ENCODE measurements at regions not wholly inside any gene's neighbourhood (a gene's known extent, or its start where the extent isn't known, plus 50 kb on each side); places are given as distances from the start of the nearest gene placed in this dataset.

DNA sequence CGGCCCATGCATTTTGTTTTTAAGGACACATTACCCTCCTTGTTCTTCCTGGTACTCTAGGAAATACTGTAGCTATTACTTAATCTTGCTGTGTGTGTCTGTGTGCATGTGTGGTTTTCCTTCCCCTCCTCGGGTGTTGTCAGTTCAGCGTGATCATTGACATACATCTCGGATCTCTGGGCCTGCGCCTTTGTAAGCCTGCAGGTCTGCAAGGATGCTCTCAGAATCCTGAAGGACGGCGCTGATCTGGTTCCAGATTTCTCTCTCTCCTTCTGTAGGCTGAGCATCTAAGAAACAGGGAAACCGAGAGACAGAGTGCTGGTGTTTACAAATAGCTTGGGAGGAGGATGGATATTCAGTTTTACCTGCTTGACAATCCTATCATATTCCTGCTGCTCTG, 100.2 kb downstream of the CYRIA start:
- DNase-seq (ENCODE audit: low read depth in 2 of 2): no peak

DNA sequence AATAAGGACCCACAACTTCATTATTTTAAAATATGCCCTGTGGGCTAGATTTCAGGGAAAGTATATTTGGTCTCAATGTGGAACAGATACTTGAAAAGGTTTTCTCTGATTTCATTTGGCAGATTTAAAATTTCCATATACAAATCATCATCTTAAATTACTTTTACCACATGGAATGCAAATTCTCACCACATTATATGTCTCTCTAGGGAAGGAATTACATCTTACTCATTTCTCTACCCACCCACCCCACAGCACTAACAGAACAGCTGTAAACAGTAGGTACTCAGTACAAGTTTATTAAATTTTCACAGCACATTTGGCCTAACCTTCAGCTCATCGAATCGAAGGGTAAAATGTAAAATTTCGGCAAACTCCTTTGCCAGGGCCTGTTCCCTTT, 104.0 kb downstream of the CYRIA start:
- no peak for DNase-seq (ENCODE audit: low read depth in 2 of 2)

DNA sequence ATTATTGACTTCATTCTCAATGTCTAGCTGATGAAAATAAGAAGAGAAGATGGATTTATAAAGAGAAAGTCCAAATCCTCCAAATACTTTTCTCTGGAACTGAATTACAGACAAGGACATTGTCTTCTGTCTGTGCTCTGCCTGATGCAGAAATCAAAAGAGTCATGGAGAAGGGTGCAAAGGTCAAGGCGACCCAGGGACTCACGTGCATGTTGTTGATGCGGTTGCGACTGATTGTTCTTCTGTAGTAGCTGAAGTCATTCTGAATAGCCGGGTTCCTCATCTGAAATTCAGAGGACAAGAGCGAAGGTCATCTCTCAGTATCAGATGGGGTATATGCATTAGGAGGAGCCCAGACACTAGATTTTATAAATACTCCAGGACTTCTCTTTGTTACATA, 104.4 kb downstream of the CYRIA start:
- no peak for DNase-seq (ENCODE audit: low read depth in 2 of 2)

DNA sequence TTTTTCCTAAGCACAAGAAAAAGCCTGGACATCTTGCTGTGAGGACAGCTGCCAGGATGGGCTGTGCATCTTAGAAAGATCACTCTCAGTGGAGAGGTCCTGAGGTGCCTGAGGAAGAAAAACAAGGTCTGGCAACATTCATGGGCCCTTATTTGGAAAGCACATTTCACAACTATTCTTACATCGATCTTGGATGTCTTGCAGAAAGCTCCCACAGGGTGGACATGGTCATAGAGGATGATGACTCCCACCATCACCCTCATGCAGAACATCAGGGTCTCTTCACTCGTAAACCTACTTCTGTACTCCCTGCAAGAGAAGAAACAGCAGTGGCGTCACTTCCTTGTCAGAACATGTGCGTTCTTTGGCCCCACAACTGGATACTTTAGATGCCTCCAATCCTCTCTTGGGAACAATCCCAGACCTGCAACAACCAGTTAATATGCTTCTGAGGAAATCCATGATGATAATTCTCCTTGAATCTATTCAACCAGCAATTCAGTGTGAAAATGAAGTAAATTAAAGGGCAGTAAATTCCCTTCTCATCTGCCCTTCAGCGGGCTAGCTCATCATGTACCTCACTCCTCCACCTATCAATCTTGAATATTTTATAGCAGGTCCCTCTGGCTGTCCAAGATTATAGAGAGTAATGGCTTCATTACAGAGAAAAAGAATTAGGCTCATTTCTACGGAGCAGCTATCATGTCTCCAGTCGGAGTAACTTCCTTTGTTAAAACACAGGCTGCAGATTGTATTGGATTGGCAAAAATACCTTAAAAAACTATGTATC, 106.2 kb downstream of the CYRIA start:
- DNase-seq (ENCODE audit: low read depth in 2 of 2): no peak

DNA sequence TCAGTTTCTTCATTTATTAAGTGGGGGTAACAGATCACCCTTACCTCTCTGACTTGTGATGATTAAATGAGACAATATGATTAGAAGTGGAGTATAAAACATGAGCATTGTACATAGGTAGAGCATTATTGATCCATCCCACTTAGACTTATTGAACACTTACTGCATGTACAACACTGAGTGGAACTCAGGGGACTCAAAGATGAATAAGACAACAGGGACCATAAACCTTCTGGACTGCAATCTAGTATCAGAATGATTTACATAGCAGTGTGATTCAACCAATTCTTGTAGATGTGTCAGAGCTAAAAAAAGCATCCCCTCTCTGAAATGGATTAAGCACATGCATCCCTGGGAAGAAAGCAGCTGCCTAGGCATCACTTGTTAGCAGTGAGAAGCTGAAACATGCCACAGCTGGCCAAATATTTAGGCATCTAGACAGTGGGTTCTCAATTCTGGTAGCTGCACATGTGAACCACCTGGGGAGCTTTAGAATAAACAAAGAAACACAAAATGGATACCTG, 111.5 kb downstream of the CYRIA start:
- no peak for DNase-seq (ENCODE audit: low read depth in 2 of 2)

DNA sequence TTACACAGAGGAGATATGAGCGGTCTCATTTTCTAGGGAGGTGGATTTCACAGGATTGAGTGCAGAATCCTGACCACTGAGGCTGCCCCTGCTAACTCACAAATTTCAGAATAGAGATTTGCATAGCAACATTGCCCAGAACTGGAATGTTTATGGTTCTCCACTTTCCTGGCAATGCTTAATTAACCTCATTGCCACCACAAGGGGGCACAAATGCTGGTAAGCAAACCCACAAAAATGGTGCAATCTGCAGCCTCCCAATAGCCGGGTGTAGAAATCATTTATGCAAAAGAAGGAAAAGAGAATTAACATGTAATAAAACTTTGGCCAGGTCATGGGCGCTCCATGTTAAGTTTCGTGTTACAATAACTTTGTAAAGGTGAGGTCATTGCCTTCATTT, 112.4 kb downstream of the CYRIA start:
- DNase-seq (ENCODE audit: low read depth in 2 of 2): no peak

DNA sequence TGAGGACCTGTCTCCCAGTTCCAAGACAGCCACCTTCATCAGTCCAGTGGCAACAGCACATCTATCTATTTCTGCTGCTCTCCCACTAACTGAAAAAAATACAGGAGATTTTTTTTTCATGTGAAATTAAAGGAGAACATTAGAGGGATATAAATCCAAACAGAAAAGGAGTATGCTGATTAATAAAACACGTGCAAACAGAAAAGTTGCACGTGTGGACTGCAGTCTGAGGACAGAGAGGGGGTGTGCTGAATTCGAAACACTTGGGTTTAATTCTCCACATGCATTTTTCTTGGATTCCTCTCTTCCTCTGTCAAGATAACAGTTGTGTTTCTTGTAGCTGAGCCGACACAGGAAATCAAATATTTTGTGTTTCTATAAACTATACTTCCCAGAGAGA, 113.4 kb downstream of the CYRIA start:
- DNase-seq (ENCODE audit: low read depth in 2 of 2): no peak

DNA sequence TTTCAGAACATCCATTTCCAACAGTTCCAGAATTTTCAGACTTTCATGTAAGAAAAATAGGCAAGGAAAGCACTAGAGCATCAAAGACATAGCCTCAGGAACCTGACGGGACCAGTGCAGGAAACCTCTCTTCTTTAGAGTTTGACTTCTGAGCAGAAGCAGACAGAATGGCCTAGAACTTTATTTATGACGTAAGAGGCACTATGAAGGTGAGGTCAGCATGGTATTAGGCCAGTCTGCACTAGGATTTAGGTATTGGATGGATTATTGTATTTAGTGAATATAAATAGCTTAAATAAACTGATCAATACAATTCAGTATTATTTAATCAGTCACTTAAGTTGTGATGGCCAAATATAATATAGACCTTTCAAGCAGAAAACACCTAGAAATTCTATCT, 117.6 kb downstream of the CYRIA start:
- DNase-seq (ENCODE audit: low read depth in 2 of 2): no peak

DNA sequence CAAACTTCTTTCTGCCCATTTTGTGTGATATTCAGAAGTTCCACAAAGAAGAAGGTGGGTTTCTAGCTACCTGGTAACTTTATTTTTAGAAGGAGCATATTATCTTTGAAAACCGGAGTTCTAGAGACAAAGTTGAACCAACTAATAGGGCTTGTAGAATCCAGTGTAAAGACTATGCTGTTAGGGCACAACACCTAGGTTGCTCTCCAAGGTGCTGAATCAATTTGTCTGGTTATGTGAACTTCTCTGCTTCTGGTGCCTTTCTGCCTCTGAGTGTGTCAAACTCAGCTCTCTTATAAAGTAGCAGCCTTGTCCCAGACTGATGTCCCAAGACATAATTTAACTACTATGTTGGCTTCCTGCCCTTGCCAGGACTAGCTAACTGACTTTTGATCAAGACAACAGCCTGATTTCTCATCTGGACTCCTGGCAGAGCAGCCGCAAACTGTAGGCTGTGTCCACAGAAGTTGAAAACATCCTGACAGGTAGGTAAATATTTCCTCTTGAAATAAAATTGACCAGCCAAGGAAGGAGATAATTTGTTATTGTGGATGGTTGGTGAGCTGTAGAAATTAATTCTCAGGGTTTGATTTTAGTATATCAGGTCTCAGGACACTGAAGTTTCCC, 119.4 kb downstream of the CYRIA start:
- DNase-seq (ENCODE audit: low read depth in 2 of 2): no peak

DNA sequence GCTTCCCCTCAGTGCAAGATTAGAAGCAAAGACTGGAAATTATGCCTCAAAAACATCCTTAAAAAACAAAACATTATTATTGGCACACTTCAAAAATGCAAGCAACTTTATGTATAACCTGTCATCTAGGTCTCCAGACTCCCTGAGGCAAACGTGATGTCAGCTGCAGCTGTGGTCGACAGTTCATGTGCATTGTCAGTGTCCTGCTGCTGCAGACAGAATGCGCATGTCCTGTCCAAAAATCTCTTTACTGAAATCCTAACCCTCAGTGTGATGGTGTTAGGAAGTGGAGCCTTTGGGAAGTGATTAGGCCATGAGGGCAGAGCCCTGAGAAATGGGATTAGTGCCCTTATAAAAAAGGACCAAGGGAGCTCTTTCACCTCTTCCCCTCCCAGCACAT, 126.9 kb downstream of the CYRIA start:
- no peak for DNase-seq (ENCODE audit: low read depth in 2 of 2)

DNA sequence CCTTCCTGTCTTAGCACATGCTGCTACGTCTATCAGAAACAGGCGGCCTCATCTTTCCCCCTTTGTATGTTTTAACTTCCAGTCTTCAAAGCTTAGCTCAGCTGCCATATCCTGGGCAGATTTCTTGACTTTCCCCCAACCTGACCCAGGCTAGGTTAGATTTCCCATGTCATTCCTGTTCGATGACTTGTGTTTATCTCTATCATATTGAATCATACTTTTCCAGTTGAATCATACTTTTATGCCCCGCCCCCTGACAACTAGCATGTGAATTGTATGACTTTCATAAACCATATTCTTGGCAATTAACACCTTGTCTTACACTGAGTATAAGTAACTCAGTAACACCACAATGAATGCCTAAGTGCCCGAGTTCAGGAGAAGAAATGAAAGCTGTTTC, 128.3 kb downstream of the CYRIA start:
- no peak for DNase-seq (ENCODE audit: low read depth in 2 of 2)

DNA sequence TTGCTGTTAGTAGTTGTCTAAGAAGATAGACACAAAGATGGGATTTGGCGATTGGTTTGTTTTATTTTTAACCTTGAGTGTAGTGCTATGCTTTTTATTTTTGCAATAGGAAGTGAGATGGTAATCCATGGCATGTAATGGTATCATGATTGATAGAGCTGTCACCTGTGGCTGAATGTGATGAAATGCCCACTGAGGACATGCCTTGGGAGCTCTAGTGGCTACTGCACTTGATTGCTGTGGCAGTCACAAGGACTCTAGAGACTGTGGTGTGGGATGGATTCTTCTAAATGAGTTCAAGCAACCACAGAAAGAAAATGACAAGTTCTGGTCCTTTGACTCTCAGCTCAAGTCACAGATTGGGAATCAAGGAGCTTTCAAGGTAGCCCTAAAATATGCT, 139.4 kb downstream of the CYRIA start:
- no peak for DNase-seq (ENCODE audit: low read depth in 2 of 2)

DNA sequence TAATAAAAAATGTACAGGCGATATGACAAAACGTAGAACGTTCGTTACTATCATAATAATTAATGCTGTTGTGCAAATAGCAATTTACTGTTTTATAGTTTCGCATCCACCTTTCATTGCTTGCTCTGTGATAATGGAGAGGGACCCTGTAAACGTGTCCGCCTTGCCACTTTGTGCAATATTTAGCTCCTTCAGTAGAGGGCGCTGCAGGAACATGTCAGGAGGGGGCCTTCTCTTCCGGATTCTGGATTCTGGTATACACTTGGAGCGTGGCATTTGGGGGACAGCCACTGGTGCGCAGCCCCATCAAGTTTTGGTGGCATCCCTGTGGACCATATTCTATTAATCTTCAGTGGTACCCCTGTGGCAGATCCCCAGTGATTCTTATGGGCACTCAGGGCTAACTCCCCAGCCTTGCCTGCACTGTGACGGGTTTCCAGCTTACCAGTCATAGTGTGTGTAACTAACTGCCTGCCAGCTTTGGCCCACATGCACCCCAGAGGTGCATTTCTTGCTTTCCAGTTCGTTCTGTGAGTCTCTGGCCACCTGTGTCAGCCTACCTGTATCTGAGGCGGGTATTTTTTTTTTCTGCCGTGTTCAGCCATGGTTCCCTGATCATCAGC, 140.3 kb downstream of the CYRIA start:
- DNase-seq (ENCODE audit: low read depth in 2 of 2): no peak

DNA sequence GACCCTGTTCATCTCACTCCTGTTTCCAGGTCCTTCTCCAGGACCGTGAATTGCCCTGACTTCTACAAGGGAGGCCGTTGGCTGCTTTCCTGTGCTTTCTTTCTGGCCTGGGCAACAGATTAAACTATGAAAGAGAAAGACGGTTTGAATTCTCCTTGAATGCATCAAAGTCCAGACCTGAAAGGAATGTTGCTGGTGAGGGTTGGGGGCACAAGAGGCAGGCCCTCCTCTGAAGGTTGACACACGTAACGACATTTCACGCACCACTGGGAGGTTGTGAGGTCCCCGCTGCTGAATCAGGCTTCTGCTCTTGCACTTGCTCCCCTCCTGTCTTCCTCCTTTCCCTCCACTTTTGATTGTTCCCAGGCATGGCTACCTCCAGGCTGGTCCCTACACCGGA, 141.9 kb downstream of the CYRIA start:
- no peak for DNase-seq (ENCODE audit: low read depth in 2 of 2)

DNA sequence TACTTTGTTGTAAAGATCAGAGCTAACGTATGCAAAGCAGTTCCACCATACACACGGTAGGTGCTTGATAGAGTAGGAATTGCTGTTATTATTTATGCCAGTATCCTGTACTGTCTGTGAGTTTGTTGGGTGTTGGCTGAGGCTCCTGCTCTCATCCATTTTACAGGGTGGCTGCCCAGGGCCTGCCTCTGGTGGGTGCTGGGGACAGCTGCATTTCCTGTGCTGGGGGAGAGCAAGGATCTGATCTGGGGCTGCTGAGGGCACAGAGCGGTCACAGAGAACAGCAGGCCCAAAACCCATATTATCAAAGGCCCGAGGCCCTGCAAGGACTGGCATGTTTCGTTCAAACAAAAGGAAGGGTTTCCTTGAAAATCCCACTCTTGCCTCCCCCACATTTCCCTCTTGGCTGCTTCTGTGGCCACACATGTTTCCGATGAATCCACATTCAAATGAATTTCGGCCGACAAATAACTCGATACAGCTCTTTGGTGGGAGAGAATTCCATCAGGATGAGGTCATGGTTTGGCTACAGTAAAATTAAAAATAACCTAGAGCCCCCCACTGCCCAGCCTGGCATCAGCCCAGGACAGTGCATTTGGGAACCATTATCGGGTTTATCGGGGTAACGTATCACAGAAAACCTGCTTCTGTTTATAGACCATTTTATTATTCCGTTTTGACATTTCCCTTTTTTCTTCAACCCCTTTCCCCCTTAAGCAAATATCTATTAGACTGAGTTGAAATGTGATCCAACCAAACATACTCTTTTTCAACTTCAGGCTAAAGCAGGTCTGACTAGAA, 143.4 kb downstream of the CYRIA start:
- DNase-seq (ENCODE audit: low read depth in 2 of 2): no peak

DNA sequence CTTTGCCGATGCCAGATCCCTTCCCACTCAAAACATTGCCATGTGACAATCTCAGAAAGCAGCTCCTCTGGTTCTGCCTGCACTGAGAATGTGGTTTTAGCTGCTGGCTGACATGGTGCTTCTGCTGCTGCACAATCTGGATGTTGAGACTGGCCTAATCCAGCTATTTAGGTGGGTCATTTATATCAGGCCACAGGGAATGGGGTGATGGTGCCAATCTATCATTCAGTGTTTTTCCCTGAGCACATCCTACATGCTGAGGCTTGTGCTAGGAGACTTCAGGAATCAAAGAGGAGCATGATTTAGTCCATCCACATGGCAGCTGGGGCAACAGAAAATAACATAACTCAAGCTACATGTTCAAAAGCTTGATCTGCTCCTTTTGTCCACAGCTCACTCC, 144.7 kb downstream of the CYRIA start:
- no peak for DNase-seq (ENCODE audit: low read depth in 2 of 2)

DNA sequence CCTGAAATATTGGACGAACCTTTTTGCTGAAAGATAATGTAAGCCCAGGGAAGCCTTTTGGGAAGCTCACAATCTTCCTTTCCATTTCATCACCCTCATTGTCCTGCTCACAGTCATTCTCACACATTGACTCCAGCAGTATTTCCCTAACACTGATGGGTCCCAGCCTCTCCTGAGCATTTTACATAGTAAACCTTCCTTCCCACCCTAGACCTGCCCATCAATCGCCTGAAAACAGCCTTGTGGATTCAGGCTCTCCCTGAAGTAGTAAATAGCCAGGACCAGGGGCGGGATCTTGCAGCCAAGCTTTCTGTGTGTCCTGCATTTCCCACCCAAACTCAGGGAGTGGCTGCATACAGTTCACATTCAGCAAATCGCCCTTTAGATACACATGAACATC, 149.9 kb downstream of the CYRIA start:
- DNase-seq (ENCODE audit: low read depth in 2 of 2): no peak

DNA sequence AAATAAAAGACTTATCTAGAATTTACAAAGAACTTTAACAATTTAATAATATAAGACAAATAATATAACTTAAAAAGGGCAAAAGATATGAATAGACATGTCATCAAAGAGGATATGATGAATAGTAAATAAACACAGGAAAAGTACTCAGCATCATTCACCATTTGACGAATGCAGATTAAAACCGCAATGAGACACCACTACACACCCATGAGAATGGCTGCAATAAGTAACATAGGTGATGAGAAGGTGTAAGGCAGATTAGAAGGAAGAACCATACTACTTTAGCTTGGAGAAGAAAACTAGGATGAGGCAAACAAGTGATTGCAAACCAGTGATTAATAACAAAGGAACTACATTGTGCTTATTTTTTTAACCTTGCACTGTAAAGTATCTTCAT, 152.0 kb downstream of the CYRIA start:
- no peak for DNase-seq (ENCODE audit: low read depth in 2 of 2)

DNA sequence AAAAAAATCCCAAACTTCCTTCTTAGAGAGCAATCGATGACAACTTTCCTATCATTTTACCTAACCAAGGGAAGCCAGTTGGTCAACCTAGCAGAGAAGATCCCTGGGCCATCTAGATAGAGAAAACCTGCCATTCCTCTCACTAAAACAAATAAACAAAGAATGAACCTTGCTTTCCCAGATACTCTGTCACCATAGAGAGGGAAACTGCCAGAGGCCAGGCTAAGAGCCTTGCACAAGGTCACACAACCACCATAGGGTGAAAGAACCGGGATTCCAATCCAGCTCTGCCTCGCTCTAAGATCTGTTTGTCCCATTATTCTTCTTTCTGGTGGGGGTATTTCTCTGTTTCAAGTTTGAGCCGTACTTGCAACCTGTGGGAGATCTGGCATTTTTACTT, 154.6 kb downstream of the CYRIA start:
- no peak for DNase-seq (ENCODE audit: low read depth in 2 of 2)

DNA sequence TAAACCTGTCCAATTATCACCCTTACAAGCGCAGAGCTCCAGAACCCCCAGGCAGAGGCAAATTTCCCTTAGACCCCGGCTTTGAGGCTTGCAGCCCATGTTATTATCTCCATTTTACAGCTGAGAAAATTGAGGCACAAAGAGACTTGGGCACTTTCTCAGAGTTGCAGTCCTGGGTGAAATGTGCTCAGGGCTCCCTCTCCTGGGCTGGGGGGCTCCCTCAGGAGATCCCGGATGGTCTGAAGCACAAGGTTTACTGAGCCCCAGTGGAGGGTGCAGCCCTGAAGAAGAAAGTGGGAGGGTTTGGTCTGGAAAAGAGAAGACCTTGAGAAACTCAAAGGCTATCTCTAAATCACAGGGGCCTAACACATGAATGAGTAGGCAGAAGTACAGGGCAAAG, 156.6 kb downstream of the CYRIA start:
- DNase-seq (ENCODE audit: low read depth in 2 of 2): no peak

DNA sequence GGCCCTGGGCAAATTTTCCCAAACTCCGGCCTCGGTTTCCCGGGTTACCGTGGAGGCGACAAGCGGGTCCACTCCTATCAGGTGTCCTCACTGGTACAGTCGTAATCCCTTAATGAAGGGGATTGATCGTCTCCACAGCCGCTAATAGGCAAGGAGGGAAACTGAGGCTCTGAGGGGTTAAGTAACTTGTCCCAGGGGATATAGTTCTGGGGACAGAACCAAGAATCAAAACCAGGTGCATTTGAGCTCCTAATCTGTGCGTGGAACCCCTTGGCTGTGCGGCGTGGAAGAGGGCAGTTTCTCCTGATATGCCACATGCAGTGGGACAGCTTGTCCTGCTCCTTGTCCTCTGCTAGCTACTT, 157.2 kb downstream of the CYRIA start:
- DNase-seq (ENCODE audit: low read depth in 2 of 2): no peak
